Subcutaneous abdominal adipose tissue (tissue), 5 donors: ENCODE measurements at regions not wholly inside any gene's neighbourhood (a gene's known extent, or its start where the extent isn't known, plus 50 kb on each side); places are given as distances from the start of the nearest gene placed in this dataset.

ENCODE experiments used
- H3K27ac ChIP-seq: one replicate; pipeline ENCODE4 v1.7.0; 2013; ENCODE audit warnings: low read depth, mild to moderate bottlenecking, inconsistent platforms, low read length, moderate library complexity
- H3K27me3 ChIP-seq, 5 donors: one replicate each; pipeline ENCODE4 v1.7.0; 2013; ENCODE audit warnings: low read length in 5 of 5, inconsistent platforms in 1 of 5; ENCODE audit not compliant: control insufficient read depth in 5 of 5, insufficient read depth in 4 of 5
- H3K36me3 ChIP-seq, 5 donors: one replicate each; pipeline ENCODE4 v1.7.0; 2013; ENCODE audit warnings: low read length in 5 of 5; ENCODE audit not compliant: control insufficient read depth in 5 of 5, insufficient read depth in 5 of 5
- H3K4me1 ChIP-seq, 5 donors: one replicate each; pipeline ENCODE4 v1.7.0; 2013; ENCODE audit warnings: low read length in 5 of 5, mild to moderate bottlenecking in 3 of 5, moderate library complexity in 1 of 5; ENCODE audit not compliant: control insufficient read depth in 5 of 5, insufficient read depth in 5 of 5
- H3K4me3 ChIP-seq, 5 donors: one replicate each; pipeline ENCODE4 v1.7.0; 2013; ENCODE audit warnings: low read length in 5 of 5, low read depth in 1 of 5
- H3K9ac ChIP-seq, 5 donors: one replicate each; pipeline ENCODE4 v1.7.0; 2013; ENCODE audit warnings: low read length in 5 of 5, mild to moderate bottlenecking in 4 of 5, moderate library complexity in 3 of 5
- H3K9me3 ChIP-seq, 5 donors: one replicate each; pipeline ENCODE4 v1.7.0; 2013; ENCODE audit warnings: low read length in 5 of 5; ENCODE audit not compliant: control insufficient read depth in 5 of 5
- donor health status: healthy.
- donor health status: healthy.
- donor health status: healthy.
- donor health status: healthy.
- donor health status: healthy.

DNA sequence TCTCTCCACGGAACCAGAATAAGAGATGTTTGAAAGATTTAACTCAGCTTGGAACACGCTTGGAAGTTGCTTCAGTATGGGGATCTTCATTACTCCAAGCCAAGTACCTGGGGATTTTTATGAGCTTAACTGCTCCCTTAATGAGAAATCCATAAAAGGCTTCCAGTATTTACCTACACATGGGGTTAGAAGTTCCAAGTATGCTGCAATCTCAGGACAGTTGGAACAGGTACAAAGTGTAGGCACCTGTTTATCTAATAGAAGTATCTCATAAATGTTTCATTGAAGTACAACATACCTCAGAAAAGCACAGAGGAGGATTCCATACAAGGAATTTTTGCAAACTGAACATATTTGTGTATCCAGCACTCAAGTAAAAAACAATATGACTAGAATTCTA lies 161.6 kb upstream of the PIRT start:
- Histone ChIP-seq H3K9ac (no peak overlapping the region), H3K27me3 (peaks cover 0 to 18% (median 4%) of the 10 kb centered on the region in 5 donors), H3K4me1 (peaks cover 0 to 4% (median 0%) of the 10 kb centered on the region in 5 donors), H3K4me3 (no peak overlapping the region), H3K36me3 (no peaks in the 10 kb centered on the region), H3K9me3 (no peaks in the 10 kb centered on the region), H3K27ac (no peak overlapping the region)

DNA sequence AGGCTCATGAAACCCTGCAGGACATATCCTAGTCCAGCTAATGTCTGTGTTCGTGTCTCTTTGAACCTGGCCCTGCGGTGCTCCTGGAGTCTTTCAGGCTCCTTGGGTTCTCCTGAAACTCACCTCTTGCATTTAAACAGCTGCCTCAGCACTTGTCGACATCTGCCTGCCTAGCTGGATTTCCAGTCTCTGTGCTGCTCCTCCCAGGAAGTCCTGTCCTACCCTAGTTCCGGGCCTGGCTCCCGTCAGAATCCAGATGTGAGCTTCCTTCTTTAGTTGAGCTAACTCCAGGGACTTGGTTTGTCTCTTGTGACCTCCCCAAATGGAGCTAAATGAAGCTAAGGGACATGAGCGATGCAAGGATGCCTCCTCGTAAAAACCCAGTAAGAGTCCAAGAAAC lies 155.2 kb upstream of the PIRT start:
- Histone ChIP-seq H3K36me3 (no peaks in the 10 kb centered on the region), H3K9me3 (no peaks in the 10 kb centered on the region), H3K27ac (no peak overlapping the region), H3K27me3 (peaks cover 0 to 20% (median 3%) of the 10 kb centered on the region in 5 donors), H3K4me1 (peaks cover 0 to 5% (median 0%) of the 10 kb centered on the region in 5 donors), H3K4me3 (no peak overlapping the region), H3K9ac (no peak overlapping the region)

DNA sequence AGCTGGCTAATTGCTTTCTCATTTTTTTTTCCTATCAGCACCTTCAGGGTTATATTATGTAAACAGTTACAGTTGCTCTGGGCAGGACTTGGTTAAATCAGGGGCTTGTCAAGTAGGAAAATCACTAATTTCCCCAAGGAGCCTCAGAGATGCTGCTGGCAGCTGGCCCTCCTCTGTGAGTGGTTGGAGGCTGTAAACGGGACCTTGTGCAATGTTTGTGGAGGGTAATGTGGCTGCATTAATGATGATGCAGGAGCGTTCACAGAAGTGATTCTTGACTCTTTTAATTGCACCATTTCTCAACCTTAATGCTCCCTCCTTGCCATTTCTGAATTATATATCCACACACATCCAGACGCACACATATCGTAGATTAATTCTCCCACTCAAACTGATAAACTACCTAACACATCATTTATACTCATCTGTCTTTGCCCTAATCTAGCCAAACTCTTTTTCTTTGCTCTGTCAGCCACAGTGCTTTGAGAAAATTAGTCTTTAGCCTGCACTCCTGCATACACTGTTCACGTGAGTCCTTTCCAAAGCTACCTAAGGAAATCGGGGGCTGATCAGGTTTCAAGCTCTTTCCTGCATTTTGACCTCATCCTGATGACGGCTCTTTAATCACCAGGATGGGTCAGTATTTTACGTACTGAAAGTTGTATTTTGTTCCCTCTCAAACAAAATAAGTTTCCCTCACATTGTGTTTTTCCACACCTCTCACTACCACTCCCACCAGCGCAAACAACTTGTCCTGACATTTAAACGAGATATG lies 154.4 kb upstream of the PIRT start:
- H3K4me3 ChIP-seq: no peak overlapping the region
- H3K27ac ChIP-seq: no peak overlapping the region
- H3K36me3 ChIP-seq: no peaks in the 10 kb centered on the region
- peaks cover 0 to 20% (median 3%) of the 10 kb centered on the region in 5 donors for H3K27me3 ChIP-seq
- no peak overlapping the region for H3K9ac ChIP-seq
- H3K4me1 ChIP-seq: peaks cover 0 to 5% (median 0%) of the 10 kb centered on the region in 5 donors
- no peaks in the 10 kb centered on the region for H3K9me3 ChIP-seq

DNA sequence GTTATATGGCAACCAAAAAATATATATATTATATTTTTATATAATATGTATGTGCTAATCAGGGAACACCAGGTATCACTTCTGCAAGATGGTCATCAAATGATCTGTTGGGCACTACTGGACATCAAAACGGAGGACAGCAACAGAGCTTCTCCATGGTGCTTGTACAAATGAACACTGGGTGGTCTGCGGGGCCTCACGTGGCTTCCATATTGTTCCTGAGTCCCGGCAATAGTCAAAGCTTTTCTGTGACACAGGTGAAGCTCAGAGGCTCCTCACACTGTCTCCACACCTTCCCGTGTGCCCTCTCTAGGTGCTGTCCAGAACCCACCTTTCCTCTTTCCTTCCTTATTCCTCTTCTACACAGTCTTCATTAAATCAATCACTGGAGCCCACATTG lies 149.9 kb upstream of the PIRT start:
- Histone ChIP-seq H3K9me3 (peaks cover 0 to 9% (median 3%) of the 10 kb centered on the region in 5 donors), H3K4me3 (no peak overlapping the region), H3K27ac (no peak overlapping the region), H3K27me3 (peaks cover 0 to 5% (median 0%) of the 10 kb centered on the region in 5 donors), H3K9ac (no peak overlapping the region), H3K36me3 (no peaks in the 10 kb centered on the region), H3K4me1 (peaks cover 0 to under 1% (median 0%) of the 10 kb centered on the region in 5 donors)

DNA sequence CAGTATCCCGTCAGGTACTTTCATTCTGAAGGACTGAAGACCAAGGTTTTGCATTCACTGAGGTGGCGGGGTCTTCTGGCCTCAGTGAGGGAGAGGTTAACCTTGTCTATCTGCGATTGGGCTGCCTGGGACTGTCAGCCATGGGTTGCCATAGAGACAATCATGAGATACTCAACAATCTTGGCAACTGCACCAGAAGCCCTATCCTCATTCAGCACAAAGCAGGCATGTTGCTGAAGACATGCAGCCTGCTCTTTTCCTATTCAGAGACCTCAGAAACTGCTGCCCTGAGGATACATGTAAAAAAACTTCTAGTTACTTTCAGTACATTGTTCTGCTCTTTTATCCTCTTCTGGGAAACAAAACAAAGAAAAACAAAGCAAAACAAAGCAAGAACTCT lies 146.3 kb upstream of the PIRT start:
- Histone ChIP-seq H3K36me3 (no peaks in the 10 kb centered on the region), H3K4me1 (no peaks in the 10 kb centered on the region), H3K27me3 (no peaks in the 10 kb centered on the region), H3K4me3 (no peak overlapping the region), H3K9ac (no peak overlapping the region), H3K27ac (no peak overlapping the region), H3K9me3 (peaks cover 0 to 9% (median 3%) of the 10 kb centered on the region in 5 donors)

DNA sequence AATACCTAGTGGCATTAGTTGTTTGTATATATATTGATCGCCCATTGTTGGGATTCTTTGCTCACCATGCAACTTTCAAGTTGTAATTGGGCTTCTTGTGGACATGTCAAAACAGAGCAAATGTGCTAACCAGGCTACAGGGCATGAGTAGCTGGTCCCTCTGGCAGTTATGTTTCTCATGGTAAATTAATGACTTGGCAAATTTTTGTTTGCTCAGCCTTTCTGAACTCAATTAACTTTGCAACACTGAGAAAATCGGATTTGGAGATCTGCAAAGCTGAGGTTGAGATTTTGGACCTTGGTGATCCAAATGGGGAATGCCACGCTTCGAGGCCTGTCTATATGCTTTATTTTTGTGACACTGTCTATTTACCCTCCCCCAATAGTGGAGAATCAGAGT lies 138.5 kb upstream of the PIRT start:
- no peak overlapping the region for H3K27ac ChIP-seq
- no peaks in the 10 kb centered on the region for H3K36me3 ChIP-seq
- H3K4me1 ChIP-seq: no peaks in the 10 kb centered on the region
- no peaks in the 10 kb centered on the region for H3K9me3 ChIP-seq
- no peaks in the 10 kb centered on the region for H3K27me3 ChIP-seq
- no peak overlapping the region for H3K9ac ChIP-seq
- H3K4me3 ChIP-seq: no peak overlapping the region

DNA sequence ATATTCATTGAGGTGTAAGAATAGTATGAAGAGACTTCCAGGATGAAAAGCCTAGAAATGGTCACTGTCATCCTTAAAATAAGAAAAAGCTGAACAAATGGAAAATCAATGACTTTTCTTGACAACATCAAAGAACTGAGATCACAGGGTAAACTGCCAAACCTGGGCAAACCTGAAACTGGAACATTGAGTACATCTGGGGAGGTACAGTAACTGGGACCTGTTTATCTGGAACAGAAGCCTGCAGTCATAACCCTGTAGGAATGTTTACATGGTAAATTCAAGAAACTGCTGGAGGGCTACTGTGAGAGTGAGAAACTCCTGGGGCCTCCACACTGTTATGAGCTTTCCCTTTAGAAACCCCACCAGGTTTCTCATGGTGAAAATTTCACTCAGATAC lies 130.1 kb upstream of the PIRT start:
- no peaks in the 10 kb centered on the region for H3K4me1 ChIP-seq
- H3K9me3 ChIP-seq: no peaks in the 10 kb centered on the region
- no peak overlapping the region for H3K27ac ChIP-seq
- H3K4me3 ChIP-seq: no peak overlapping the region
- H3K27me3 ChIP-seq: no peaks in the 10 kb centered on the region
- no peak overlapping the region for H3K9ac ChIP-seq
- H3K36me3 ChIP-seq: no peaks in the 10 kb centered on the region

DNA sequence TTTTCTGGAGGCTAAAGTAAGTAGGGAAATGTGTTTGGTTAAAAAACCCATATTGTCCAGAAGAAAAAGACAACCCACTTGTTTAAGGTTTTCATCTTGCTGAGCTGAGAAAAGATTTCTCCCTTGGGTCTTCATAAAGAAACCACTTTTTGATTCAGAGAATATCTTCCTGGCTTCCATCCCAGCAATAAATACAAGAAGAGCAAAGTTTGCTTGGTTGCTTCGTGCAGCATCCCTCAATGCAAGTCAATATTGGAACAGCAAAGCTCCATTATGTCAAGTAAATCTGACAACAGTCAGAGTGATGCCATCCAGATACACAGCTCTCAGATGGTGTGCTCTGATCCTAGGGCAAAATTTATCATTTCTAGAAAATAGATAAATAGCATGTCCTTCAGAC lies 118.9 kb upstream of the PIRT start:
- Histone ChIP-seq H3K27ac (no peak overlapping the region), H3K9ac (no peak overlapping the region), H3K4me1 (no peaks in the 10 kb centered on the region), H3K9me3 (peaks cover 0 to 3% (median 0%) of the 10 kb centered on the region in 5 donors), H3K4me3 (no peak overlapping the region), H3K36me3 (no peaks in the 10 kb centered on the region), H3K27me3 (no peaks in the 10 kb centered on the region)

DNA sequence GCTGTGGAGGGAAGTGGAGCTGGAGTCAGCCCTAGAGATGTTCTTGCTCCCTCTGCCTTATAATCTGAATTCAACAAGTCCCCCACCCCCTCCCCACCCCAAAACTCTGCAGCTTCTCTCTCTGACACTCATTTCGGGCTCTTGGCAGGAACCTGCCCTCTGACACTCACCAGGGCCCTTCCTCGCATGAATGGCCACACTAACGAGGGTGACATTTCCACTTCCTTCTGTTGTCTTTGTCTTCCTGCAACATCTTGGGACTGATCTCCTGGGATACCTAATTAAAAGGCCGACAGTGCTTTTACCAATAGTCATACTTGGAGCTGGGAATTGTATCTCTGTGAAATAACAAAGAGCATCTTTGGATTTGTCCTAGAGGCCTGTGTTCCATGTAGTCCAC lies 106.9 kb upstream of the PIRT start:
- Histone ChIP-seq H3K4me3 (no peak overlapping the region), H3K9ac (no peak overlapping the region), H3K4me1 (peaks cover 0 to 5% (median 0%) of the 10 kb centered on the region in 5 donors), H3K27me3 (peaks cover 0 to 2% (median 0%) of the 10 kb centered on the region in 5 donors), H3K9me3 (no peaks in the 10 kb centered on the region), H3K36me3 (no peaks in the 10 kb centered on the region), H3K27ac (no peak overlapping the region)

DNA sequence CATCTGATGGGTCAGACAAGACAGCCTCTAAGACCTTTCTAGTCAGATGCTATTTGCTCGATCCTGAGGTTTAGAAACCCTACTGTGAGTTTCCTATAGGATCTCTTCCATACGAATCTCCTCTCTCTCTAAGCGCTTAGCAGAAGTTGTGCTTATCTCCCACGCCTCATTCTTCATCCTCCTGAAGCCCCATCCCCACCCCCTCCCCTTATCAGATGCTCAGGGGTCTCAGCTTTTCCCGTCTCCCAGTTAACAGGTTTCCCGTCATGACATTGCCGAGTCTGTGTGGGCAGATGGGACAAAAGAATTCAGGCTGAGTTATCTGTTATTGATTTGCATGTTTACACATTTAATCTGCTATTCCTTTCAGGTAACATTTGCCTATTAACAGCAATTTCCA lies 99.0 kb upstream of the PIRT start:
- H3K4me3 ChIP-seq: no peak overlapping the region
- no peak overlapping the region for H3K9ac ChIP-seq
- H3K27ac ChIP-seq: no peak overlapping the region
- no peaks in the 10 kb centered on the region for H3K9me3 ChIP-seq
- no peaks in the 10 kb centered on the region for H3K36me3 ChIP-seq
- peaks cover 0 to 9% (median 0%) of the 10 kb centered on the region in 5 donors for H3K4me1 ChIP-seq
- peaks cover 0 to 5% (median 0%) of the 10 kb centered on the region in 5 donors for H3K27me3 ChIP-seq
